HCT116 (cell line): ENCODE measurements at regions not wholly inside any gene's neighbourhood (a gene's known extent, or its start where the extent isn't known, plus 50 kb on each side); places are given as distances from the start of the nearest gene placed in this dataset.

Experiments used
- ATAC-seq: fragments of 200-7000 bp; cut with Tn5 transposase; 2 replicates; pipeline ENCODE4 v1.9.1; 2020; ENCODE audit warnings: mild to moderate bottlenecking, moderate library complexity
- BruUV-seq: library from RNA; stranded (reverse); fragments of 400-500 nt; replicated peaks from 2 replicates; lab custom pipeline; 2021; lab: Mats Ljungman, UMichigan
- CTCF ChIA-PET: fragments of 300-600 bp; sonication (Branson Sonifier 250); formaldehyde crosslinking; loops from one replicate; lab custom pipeline; 2021; ENCODE audit warnings: antibody characterized with exemption; lab: Charles Lee
- POLR2A ChIA-PET: fragments of 300-600, 350-600 bp; sonication (Branson Sonifier 250); formaldehyde crosslinking; loops from one replicate; lab custom pipeline; 2021; ENCODE audit warnings: antibody characterized with exemption; lab: Charles Lee
- RAD21 ChIA-PET, 2 experiments: fragments of 300-600 bp; sonication (Branson Sonifier 250); formaldehyde crosslinking; loops; one replicate each; lab custom pipeline; 2023; ENCODE audit warnings: low total read pairs in 2 of 2; ENCODE audit not compliant: uncharacterized antibody in 2 of 2, unreplicated experiment in 2 of 2, low non-redundant PET in 1 of 2; lab: Charles Lee
- DNase-seq: peaks from one replicate; pipeline ENCODE4 v3.0.0-alpha.2; 2010; ENCODE audit warnings: low read depth, low spot score
- H2AFZ ChIP-seq: fragments of 200-600 bp; shearing (Covaris generic), sonication (generic); 2 replicates; pipeline ENCODE4 v1.6.1; 2017; ENCODE audit warnings: low read depth, mixed run types, mixed read lengths, antibody characterized with exemption, low read length; ENCODE audit not compliant: poor library complexity, severe bottlenecking
- H3K27ac ChIP-seq: 2 replicates; pipeline ENCODE4 v1.5.1; 2012; ENCODE audit warnings: low read depth, low read length
- H3K27me3 ChIP-seq: fragments of 200-600 bp; sonication (generic); 2 replicates; pipeline ENCODE4 v1.6.1; 2016; ENCODE audit warnings: mixed run types, low read length, mixed read lengths; ENCODE audit not compliant: insufficient read depth
- H3K36me3 ChIP-seq, 2 experiments: fragments of 200-500 bp in 1 of 2; fragments of 200-600 bp in 1 of 2; sonication (Bioruptor generic) in 1 of 2; sonication (generic) in 1 of 2; 2 replicates each; pipeline versions ENCODE4 v1.5.1 to v1.6.1; 2014 to 2016; ENCODE audit warnings: low read length in 2 of 2, inconsistent platforms in 1 of 2, mixed read lengths in 1 of 2, mixed run types in 1 of 2; ENCODE audit not compliant: insufficient read depth in 2 of 2, control insufficient read depth in 1 of 2
- H3K4me1 ChIP-seq, 2 experiments: fragments of 200-600 bp in 1 of 2; sonication (generic) in 1 of 2; 2 replicates each; pipeline versions ENCODE4 v1.5.1 to v1.6.1; 2012 to 2017; ENCODE audit warnings: low read length in 2 of 2, inconsistent platforms in 1 of 2, mild to moderate bottlenecking in 1 of 2, mixed read lengths in 1 of 2, mixed run types in 1 of 2, moderate library complexity in 1 of 2; ENCODE audit not compliant: insufficient read depth in 2 of 2, control insufficient read depth in 1 of 2
- H3K4me2 ChIP-seq: fragments of 200-600 bp; sonication (generic); 2 replicates; pipeline ENCODE4 v1.6.1; 2017; ENCODE audit warnings: mixed run types, low read length, mixed read lengths
- H3K4me3 ChIP-seq, 2 experiments: fragments of 200-600 bp in 1 of 2; sonication (generic) in 1 of 2; replicated peaks in 1 of 2; 2 replicates each; pipeline ENCODE4 v1.5.1; 2011 to 2016; ENCODE audit warnings: low read length in 2 of 2, control low read depth in 1 of 2, low read depth in 1 of 2, mild to moderate bottlenecking in 1 of 2, mixed read lengths in 1 of 2, mixed run types in 1 of 2
- H3K79me2 ChIP-seq: fragments of 200-600 bp; sonication (generic); 2 replicates; pipeline ENCODE4 v1.6.1; 2017; ENCODE audit warnings: mild to moderate bottlenecking, mixed run types, low read length, moderate library complexity, mixed read lengths; ENCODE audit not compliant: insufficient read depth
- H3K9ac ChIP-seq: fragments of 200-600 bp; sonication (generic); 2 replicates; pipeline ENCODE4 v1.6.1; 2016; ENCODE audit warnings: low read length, mixed read lengths
- H3K9me2 ChIP-seq: fragments of 200-600 bp; sonication (generic), shearing (Covaris generic); 2 replicates; pipeline ENCODE4 v1.6.1; 2017; ENCODE audit warnings: mixed run types, mild to moderate bottlenecking, moderate library complexity; ENCODE audit not compliant: insufficient read depth
- H3K9me3 ChIP-seq, 2 experiments: fragments of 200-500 bp in 1 of 2; fragments of 200-600 bp in 1 of 2; sonication (Bioruptor generic) in 1 of 2; sonication (generic) in 1 of 2; 2 replicates each; pipeline ENCODE4 v1.6.1; 2014 to 2017; ENCODE audit warnings: low read length in 2 of 2, mixed read lengths in 2 of 2, inconsistent platforms in 1 of 2, low read depth in 1 of 2, mild to moderate bottlenecking in 1 of 2, mixed run types in 1 of 2, moderate library complexity in 1 of 2; ENCODE audit not compliant: control insufficient read depth in 1 of 2, insufficient read depth in 1 of 2
- H4K20me1 ChIP-seq: fragments of 200-600 bp; sonication (generic), shearing (Covaris generic); 2 replicates; pipeline ENCODE4 v1.6.1; 2017; ENCODE audit warnings: mixed run types, mild to moderate bottlenecking, moderate library complexity; ENCODE audit not compliant: insufficient read depth
- CBX3 ChIP-seq: IDR thresholded peaks from 2 replicates; pipeline ENCODE4 v1.6.1; 2012; ENCODE audit warnings: low read depth
- EGR1 ChIP-seq: IDR thresholded peaks from 2 replicates; pipeline ENCODE4 v1.6.1; 2012; ENCODE audit warnings: low read depth
- ELF1 ChIP-seq: IDR thresholded peaks from 2 replicates; pipeline ENCODE4 v1.6.1; 2012; ENCODE audit warnings: low read depth, borderline replicate concordance
- EZH2phosphoT487 ChIP-seq: fragments of 200-600 bp; IDR thresholded peaks from 2 replicates; pipeline ENCODE4 v1.6.1; 2018; ENCODE audit warnings: antibody characterized with exemption, borderline replicate concordance
- FOSL1 ChIP-seq: IDR thresholded peaks from 2 replicates; pipeline ENCODE4 v1.6.1; 2012; ENCODE audit warnings: low read depth
- JUND ChIP-seq: IDR thresholded peaks from 2 replicates; pipeline ENCODE4 v1.6.1; 2012
- POLR2A ChIP-seq: IDR thresholded peaks from 2 replicates; pipeline ENCODE4 v1.7.0; 2011; ENCODE audit warnings: borderline replicate concordance; ENCODE audit not compliant: insufficient read depth, insufficient read length; ENCODE audit errors: extremely low read depth
- RAD21 ChIP-seq: IDR thresholded peaks from 2 replicates; pipeline ENCODE4 v1.6.1; 2012; ENCODE audit warnings: low read depth, mild to moderate bottlenecking
- SP1 ChIP-seq: IDR thresholded peaks from 2 replicates; pipeline ENCODE4 v1.6.1; 2012; ENCODE audit warnings: low read depth
- SRF ChIP-seq: IDR thresholded peaks from 2 replicates; pipeline ENCODE4 v1.6.1; 2012; ENCODE audit warnings: low read depth
- TCF7L2 ChIP-seq: IDR thresholded peaks from 2 replicates; pipeline ENCODE4 v1.7.0; 2011; ENCODE audit warnings: borderline replicate concordance, inconsistent platforms; ENCODE audit not compliant: insufficient read depth, insufficient read length; ENCODE audit errors: extremely low read depth
- YY1 ChIP-seq: IDR thresholded peaks from 2 replicates; pipeline ENCODE4 v1.6.1; 2011; ENCODE audit warnings: low read length, low read depth, moderate library complexity, mild to moderate bottlenecking; ENCODE audit not compliant: insufficient replicate concordance; ENCODE audit errors: extremely low read depth
- ZNF274 ChIP-seq: fragments of 200-500 bp; sonication (Bioruptor generic); IDR thresholded peaks from 2 replicates; pipeline ENCODE4 v1.6.1; 2014; ENCODE audit warnings: mild to moderate bottlenecking, low read depth, low read length, inconsistent platforms
- intact Hi-C: fragments of 100-400 bp; cut with micrococcal nuclease; formaldehyde crosslinking; loops from 2 replicates; pipeline ENCODE4 v1.10.0; 2022
- TF ChIP-seq, protein P1 (sequence below): IDR thresholded peaks from 2 replicates; pipeline ENCODE4 v1.6.1; 2011; ENCODE audit warnings: mild to moderate bottlenecking, low read length, moderate library complexity; ENCODE audit not compliant: insufficient replicate concordance; ENCODE audit errors: extremely low read depth
- TF ChIP-seq, protein P2 (sequence below): IDR thresholded peaks from 2 replicates; pipeline ENCODE4 v1.6.1; 2012
- TF ChIP-seq, protein P3 (sequence below): IDR thresholded peaks from 2 replicates; pipeline ENCODE4 v1.6.1; 2012; ENCODE audit warnings: low read depth

DNA sequence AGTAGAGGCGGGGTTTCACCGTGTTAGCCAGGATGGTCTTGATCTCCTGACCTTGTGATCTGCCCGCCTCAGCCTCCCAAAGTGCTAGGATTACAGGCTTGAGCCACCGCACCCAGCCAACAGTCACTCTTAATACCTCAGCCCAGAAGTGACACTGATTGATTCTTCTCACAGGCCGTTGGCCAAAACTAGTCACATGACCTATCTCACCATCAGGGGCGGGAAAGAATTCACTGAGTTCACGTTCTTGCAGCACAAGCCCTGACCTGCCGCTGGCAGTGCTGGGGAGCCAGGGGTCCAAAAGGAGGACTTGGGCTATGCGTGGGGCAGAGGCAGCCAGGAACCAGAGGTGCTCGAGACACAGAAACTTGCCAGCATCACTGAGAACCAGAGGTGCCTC, 55.0 kb upstream of the CPLX2 start:
- H3K4me1 ChIP-seq: peaks cover 22 to 70% of the 10 kb centered on the region in 2 experiments

More for the DNA sequence above, 55.0 kb upstream of the CPLX2 start:
- H3K36me3 ChIP-seq: no peaks in the 10 kb centered on the region
- DNase-seq (peak; percentile 37), ATAC-seq (peak; percentile 59)
- H3K27ac ChIP-seq: no peak overlapping the region
- CTCF ChIA-PET: no interaction called here
- H4K20me1 ChIP-seq: no peaks in the 10 kb centered on the region
- POLR2A ChIA-PET: no interaction called here
- H3K79me2 ChIP-seq: no peaks in the 10 kb centered on the region
- H3K9ac ChIP-seq: no peak overlapping the region
- no peaks in the 10 kb centered on the region for H3K27me3 ChIP-seq
- no peak overlapping the region for H3K4me3 ChIP-seq
- H2AFZ ChIP-seq: no peak overlapping the region
- no peaks in the 10 kb centered on the region for H3K9me3 ChIP-seq
- TF ChIP-seq EZH2phosphoT487: no peak
- no peak for TF ChIP-seq ZNF274
- TF ChIP-seq CBX3: no peak
- no peak for TF ChIP-seq FOSL1
- no peak for TF ChIP-seq SRF
- no peak for TF ChIP-seq RAD21
- TF ChIP-seq POLR2A: no peak
- TF ChIP-seq YY1: no peak
- no peak for TF ChIP-seq SP1
- TF ChIP-seq, protein P1, sequence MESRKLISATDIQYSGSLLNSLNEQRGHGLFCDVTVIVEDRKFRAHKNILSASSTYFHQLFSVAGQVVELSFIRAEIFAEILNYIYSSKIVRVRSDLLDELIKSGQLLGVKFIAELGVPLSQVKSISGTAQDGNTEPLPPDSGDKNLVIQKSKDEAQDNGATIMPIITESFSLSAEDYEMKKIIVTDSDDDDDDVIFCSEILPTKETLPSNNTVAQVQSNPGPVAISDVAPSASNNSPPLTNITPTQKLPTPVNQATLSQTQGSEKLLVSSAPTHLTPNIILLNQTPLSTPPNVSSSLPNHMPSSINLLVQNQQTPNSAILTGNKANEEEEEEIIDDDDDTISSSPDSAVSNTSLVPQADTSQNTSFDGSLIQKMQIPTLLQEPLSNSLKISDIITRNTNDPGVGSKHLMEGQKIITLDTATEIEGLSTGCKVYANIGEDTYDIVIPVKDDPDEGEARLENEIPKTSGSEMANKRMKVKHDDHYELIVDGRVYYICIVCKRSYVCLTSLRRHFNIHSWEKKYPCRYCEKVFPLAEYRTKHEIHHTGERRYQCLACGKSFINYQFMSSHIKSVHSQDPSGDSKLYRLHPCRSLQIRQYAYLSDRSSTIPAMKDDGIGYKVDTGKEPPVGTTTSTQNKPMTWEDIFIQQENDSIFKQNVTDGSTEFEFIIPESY: no peak
- TF ChIP-seq EGR1: no peak
- no peak for TF ChIP-seq JUND
- TF ChIP-seq, protein P2, sequence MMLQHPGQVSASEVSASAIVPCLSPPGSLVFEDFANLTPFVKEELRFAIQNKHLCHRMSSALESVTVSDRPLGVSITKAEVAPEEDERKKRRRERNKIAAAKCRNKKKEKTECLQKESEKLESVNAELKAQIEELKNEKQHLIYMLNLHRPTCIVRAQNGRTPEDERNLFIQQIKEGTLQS: no peak
- no peak for TF ChIP-seq TCF7L2
- TF ChIP-seq, protein P3, sequence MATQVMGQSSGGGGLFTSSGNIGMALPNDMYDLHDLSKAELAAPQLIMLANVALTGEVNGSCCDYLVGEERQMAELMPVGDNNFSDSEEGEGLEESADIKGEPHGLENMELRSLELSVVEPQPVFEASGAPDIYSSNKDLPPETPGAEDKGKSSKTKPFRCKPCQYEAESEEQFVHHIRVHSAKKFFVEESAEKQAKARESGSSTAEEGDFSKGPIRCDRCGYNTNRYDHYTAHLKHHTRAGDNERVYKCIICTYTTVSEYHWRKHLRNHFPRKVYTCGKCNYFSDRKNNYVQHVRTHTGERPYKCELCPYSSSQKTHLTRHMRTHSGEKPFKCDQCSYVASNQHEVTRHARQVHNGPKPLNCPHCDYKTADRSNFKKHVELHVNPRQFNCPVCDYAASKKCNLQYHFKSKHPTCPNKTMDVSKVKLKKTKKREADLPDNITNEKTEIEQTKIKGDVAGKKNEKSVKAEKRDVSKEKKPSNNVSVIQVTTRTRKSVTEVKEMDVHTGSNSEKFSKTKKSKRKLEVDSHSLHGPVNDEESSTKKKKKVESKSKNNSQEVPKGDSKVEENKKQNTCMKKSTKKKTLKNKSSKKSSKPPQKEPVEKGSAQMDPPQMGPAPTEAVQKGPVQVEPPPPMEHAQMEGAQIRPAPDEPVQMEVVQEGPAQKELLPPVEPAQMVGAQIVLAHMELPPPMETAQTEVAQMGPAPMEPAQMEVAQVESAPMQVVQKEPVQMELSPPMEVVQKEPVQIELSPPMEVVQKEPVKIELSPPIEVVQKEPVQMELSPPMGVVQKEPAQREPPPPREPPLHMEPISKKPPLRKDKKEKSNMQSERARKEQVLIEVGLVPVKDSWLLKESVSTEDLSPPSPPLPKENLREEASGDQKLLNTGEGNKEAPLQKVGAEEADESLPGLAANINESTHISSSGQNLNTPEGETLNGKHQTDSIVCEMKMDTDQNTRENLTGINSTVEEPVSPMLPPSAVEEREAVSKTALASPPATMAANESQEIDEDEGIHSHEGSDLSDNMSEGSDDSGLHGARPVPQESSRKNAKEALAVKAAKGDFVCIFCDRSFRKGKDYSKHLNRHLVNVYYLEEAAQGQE: no peak
- no peak for TF ChIP-seq ELF1
- H3K9me2 ChIP-seq: no peaks in the 10 kb centered on the region
- BruUV-seq: no TSS peak
- peak overlapping the region; percentile 25; the same call in 1 of the 2 replicates for H3K4me2 ChIP-seq
- intact Hi-C loops: no loop called here
- RAD21 ChIA-PET: no interaction called here
